ENCODE measurements at regions not wholly inside any gene's neighbourhood (a gene's known extent, or its start where the extent isn't known, plus 50 kb on each side); places are given as distances from the start of the nearest gene placed in this dataset.
A peak's percentile ranks its signal among the peaks of the same experiment; 100 is the strongest.

- DNase-seq: no peak
- H3F3A ChIP-seq (ENCODE audit: insufficient read depth): no peaks in the 10 kb centered on the region
- no peaks in the 10 kb centered on the region for H3K9me3 ChIP-seq (ENCODE audit: low read depth)
- H3K27me3 ChIP-seq (replicated peaks; ENCODE audit: insufficient read depth): no peaks in the 10 kb centered on the region
- TF ChIP-seq EZH2 (IDR thresholded peaks at IDR 0.05; ENCODE audit: insufficient read depth, poor library complexity, severe bottlenecking) (no peak), EZH2phosphoT487 (IDR thresholded peaks at IDR 0.05; ENCODE audit: insufficient read depth, low read depth) (no peak)
- H4K20me1 ChIP-seq (ENCODE audit: insufficient read depth): no peaks in the 10 kb centered on the region
- no peak overlapping the region for H3K4me3 ChIP-seq
- H3K27ac ChIP-seq: no peak overlapping the region
- in situ Hi-C loops (cut with MboI): no loop called here
- no peak overlapping the region for H2AFZ ChIP-seq
- H3K9ac ChIP-seq: no peak overlapping the region
- no peaks in the 10 kb centered on the region for H3K79me2 ChIP-seq (ENCODE audit: insufficient read depth)
- no peaks in the 10 kb centered on the region for H3K9me2 ChIP-seq (ENCODE audit: insufficient read depth)
- no peak overlapping the region for H3K4me2 ChIP-seq (ENCODE audit: unreplicated experiment)
- H3K4me1 ChIP-seq (ENCODE audit: insufficient read depth): peaks cover 4% of the 10 kb centered on the region; the same call in 1 of the 2 replicates
- no peaks in the 10 kb centered on the region for H3K36me3 ChIP-seq (ENCODE audit: low read depth)
- 83 to 93% methylated on average over 5 of the region's 5 CpGs for WGBS, 2 experiments (ENCODE audit: low coverage in 1 of 2, low lambda C conversion rate in 2 of 2, missing lambda C conversion rate in 2 of 2)
These were observed 74.1 kb downstream of the LYZL2 start for GRCh38 chr10:30555465-30555864.

GRCh38 chr10:30554440-30554825 is 75.1 kb downstream of the LYZL2 start:
- peak overlapping the region; percentile 23; the same call in 1 of the 2 replicates for H3K27ac ChIP-seq
- H3K4me2 ChIP-seq (ENCODE audit: unreplicated experiment): peak overlapping the region; percentile 56
- H3K9me3 ChIP-seq (ENCODE audit: low read depth): no peaks in the 10 kb centered on the region
- peak overlapping the region; percentile 52 for H3K4me3 ChIP-seq
- no peaks in the 10 kb centered on the region for H3K36me3 ChIP-seq (ENCODE audit: low read depth)
- H3K9ac ChIP-seq: peak overlapping the region; percentile 54
- DNase-seq: no peak
- 22 to 26% methylated on average over 5 of the region's 5 CpGs for WGBS, 2 experiments (ENCODE audit: low coverage in 1 of 2, low lambda C conversion rate in 2 of 2, missing lambda C conversion rate in 2 of 2)
- no peaks in the 10 kb centered on the region for H3K27me3 ChIP-seq (replicated peaks; ENCODE audit: insufficient read depth)
- peaks cover 4% of the 10 kb centered on the region; the same call in 1 of the 2 replicates for H3K4me1 ChIP-seq (ENCODE audit: insufficient read depth)
- H3F3A ChIP-seq (ENCODE audit: insufficient read depth): no peaks in the 10 kb centered on the region
- H2AFZ ChIP-seq: peak overlapping the region; percentile 93
- no peaks in the 10 kb centered on the region for H4K20me1 ChIP-seq (ENCODE audit: insufficient read depth)
- TF ChIP-seq EZH2 (IDR thresholded peaks at IDR 0.05; ENCODE audit: insufficient read depth, poor library complexity, severe bottlenecking) (no peak), EZH2phosphoT487 (IDR thresholded peaks at IDR 0.05; ENCODE audit: insufficient read depth, low read depth) (no peak)
- H3K79me2 ChIP-seq (ENCODE audit: insufficient read depth): no peaks in the 10 kb centered on the region
- in situ Hi-C loops (cut with MboI): no loop called here
- H3K9me2 ChIP-seq (ENCODE audit: insufficient read depth): no peaks in the 10 kb centered on the region

GRCh38 chr10:30553626-30554439 is 75.7 kb downstream of the LYZL2 start:
- Histone ChIP-seq H3K4me1 (ENCODE audit: insufficient read depth) (peaks cover 4% of the 10 kb centered on the region; the same call in 1 of the 2 replicates), H4K20me1 (ENCODE audit: insufficient read depth) (no peaks in the 10 kb centered on the region), H2AFZ (peak overlapping the region; percentile 93), H3K4me3 (peak overlapping the region; percentile 52), H3K27ac (peak overlapping the region; percentile 23; the same call in 1 of the 2 replicates), H3F3A (ENCODE audit: insufficient read depth) (no peaks in the 10 kb centered on the region), H3K9me2 (ENCODE audit: insufficient read depth) (no peaks in the 10 kb centered on the region), H3K79me2 (ENCODE audit: insufficient read depth) (no peaks in the 10 kb centered on the region), H3K27me3 (replicated peaks; ENCODE audit: insufficient read depth) (no peaks in the 10 kb centered on the region), H3K9ac (peak overlapping the region; percentile 54), H3K4me2 (ENCODE audit: unreplicated experiment) (peak overlapping the region; percentile 56), H3K9me3 (ENCODE audit: low read depth) (no peaks in the 10 kb centered on the region), H3K36me3 (ENCODE audit: low read depth) (no peaks in the 10 kb centered on the region)
- WGBS, 2 experiments (ENCODE audit: low coverage in 1 of 2, low lambda C conversion rate in 2 of 2, missing lambda C conversion rate in 2 of 2): 43% methylated on average over 12 of the region's 12 CpGs
- TF ChIP-seq EZH2phosphoT487 (IDR thresholded peaks at IDR 0.05; ENCODE audit: insufficient read depth, low read depth) (no peak), EZH2 (IDR thresholded peaks at IDR 0.05; ENCODE audit: insufficient read depth, poor library complexity, severe bottlenecking) (no peak)
- peak; percentile 81 for DNase-seq
- in situ Hi-C loops (cut with MboI): no loop called here

- H3K27me3 ChIP-seq (replicated peaks; ENCODE audit: insufficient read depth): no peaks in the 10 kb centered on the region
- TF ChIP-seq EZH2 (IDR thresholded peaks at IDR 0.05; ENCODE audit: insufficient read depth, poor library complexity, severe bottlenecking) (no peak), EZH2phosphoT487 (IDR thresholded peaks at IDR 0.05; ENCODE audit: insufficient read depth, low read depth) (no peak)
- no peaks in the 10 kb centered on the region for H3K9me2 ChIP-seq (ENCODE audit: insufficient read depth)
- DNase-seq: no peak
- H3K79me2 ChIP-seq (ENCODE audit: insufficient read depth): no peaks in the 10 kb centered on the region
- H3K4me2 ChIP-seq (ENCODE audit: unreplicated experiment): no peak overlapping the region
- no peaks in the 10 kb centered on the region for H3K36me3 ChIP-seq (ENCODE audit: low read depth)
- no peak overlapping the region for H3K4me3 ChIP-seq
- H3K9ac ChIP-seq: no peak overlapping the region
- H3K9me3 ChIP-seq (ENCODE audit: low read depth): no peaks in the 10 kb centered on the region
- no peak overlapping the region for H3K27ac ChIP-seq
- H3F3A ChIP-seq (ENCODE audit: insufficient read depth): no peaks in the 10 kb centered on the region
- in situ Hi-C loops (cut with MboI): no loop called here
- peaks cover 4% of the 10 kb centered on the region; the same call in 1 of the 2 replicates for H3K4me1 ChIP-seq (ENCODE audit: insufficient read depth)
- H4K20me1 ChIP-seq (ENCODE audit: insufficient read depth): no peaks in the 10 kb centered on the region
- peak overlapping the region; percentile 93 for H2AFZ ChIP-seq
- whole genome bisulfite sequencing, 2 experiments (ENCODE audit: low coverage in 1 of 2, low lambda C conversion rate in 2 of 2, missing lambda C conversion rate in 2 of 2): 85% methylated on average over 7 of the region's 7 CpGs
These were observed 76.4 kb downstream of the LYZL2 start for GRCh38 chr10:30553018-30553625.

All from GM23248 (cell line).